Prostate gland (tissue), 2 donors: ENCODE measurements at regions not wholly inside any gene's neighbourhood (a gene's known extent, or its start where the extent isn't known, plus 50 kb on each side); places are given as distances from the start of the nearest gene placed in this dataset.

Source experiments
- DNase-seq: peaks from one replicate; pipeline ENCODE4 v3.0.0-alpha.2; 2019; ENCODE audit warnings: low spot score
- H3K27ac ChIP-seq, 2 donors: fragments of 200-600 bp; sonication (generic); 2 replicates each; pipeline ENCODE4 v1.5.1; 2017 to 2019
- H3K27me3 ChIP-seq: fragments of 200-600 bp; sonication (generic); replicated peaks from 2 replicates; pipeline ENCODE4 v1.5.1; 2019; ENCODE audit not compliant: insufficient read depth
- H3K36me3 ChIP-seq, 2 donors: fragments of 200-600 bp; sonication (generic); 1 replicate in 1 of 2; 2 replicates in 1 of 2; pipeline versions ENCODE4 v1.5.1 to v1.8.1; 2017 to 2019
- H3K4me1 ChIP-seq: fragments of 200-600 bp; sonication (generic); replicated peaks from 2 replicates; pipeline ENCODE4 v1.5.1; 2019
- H3K4me3 ChIP-seq, 2 donors: fragments of 200-600 bp; sonication (generic); 2 replicates each; pipeline ENCODE4 v1.5.1; 2017 to 2019
- H3K9me3 ChIP-seq: fragments of 200-600 bp; sonication (generic); 2 replicates; pipeline ENCODE4 v1.5.1; 2017
- CTCF ChIP-seq, 4 experiments: fragments of 200-600 bp in 2 of 4; fragments of 450-650 bp in 2 of 4; sonication (generic) in 2 of 4; IDR thresholded peaks; 1 replicate in 3 of 4; 2 replicates in 1 of 4; pipeline ENCODE4 v1.5.1; 2016 to 2019; ENCODE audit warnings: antibody characterized with exemption in 4 of 4, mild to moderate bottlenecking in 2 of 4, moderate library complexity in 2 of 4
- POLR2A ChIP-seq: fragments of 450-650 bp; IDR thresholded peaks from one replicate; pipeline ENCODE4 v1.6.1; 2016; ENCODE audit warnings: antibody characterized with exemption, mild to moderate bottlenecking
- POLR2AphosphoS5 ChIP-seq: sonication (generic); formaldehyde crosslinking; IDR thresholded peaks from one replicate; pipeline ENCODE4 v1.6.1; 2017; ENCODE audit warnings: antibody characterized with exemption
- WGBS: methylation state at CpG from one replicate; pipeline ENCODE4 v1.1.5; 2018; 5-methylcytosine and 5-hydroxymethylcytosine counted together
- intact Hi-C: fragments of 100-400 bp; cut with DNase I; formaldehyde crosslinking; loops from one replicate; pipeline ENCODE4 v1.14.2; 2022

GRCh38 chr6:120872262-120872578, 462.1 kb downstream of the TBC1D32 start:
- no peak for DNase-seq
- WGBS, result 90% methylated on average over 9 of the region's 10 CpGs
- H3K27me3 ChIP-seq, result no peaks in the 10 kb centered on the region
- H3K9me3 ChIP-seq, result no peaks in the 10 kb centered on the region
- intact Hi-C loops, result no loop called here
- TF ChIP-seq CTCF (IDR thresholded peaks at IDR 0.05) (no peak), POLR2AphosphoS5 (no peak)
- no peak overlapping the region for H3K4me3 ChIP-seq
- H3K27ac ChIP-seq, result no peak overlapping the region
- H3K36me3 ChIP-seq, result no peaks in the 10 kb centered on the region
- H3K4me1 ChIP-seq, result no peaks in the 10 kb centered on the region

- Histone ChIP-seq H3K27me3 (no peaks in the 10 kb centered on the region), H3K9me3 (no peaks in the 10 kb centered on the region), H3K4me1 (no peaks in the 10 kb centered on the region), H3K36me3 (no peaks in the 10 kb centered on the region), H3K27ac (no peak overlapping the region), H3K4me3 (no peak overlapping the region)
- TF ChIP-seq POLR2A (no peak), POLR2AphosphoS5 (no peak), CTCF (IDR thresholded peaks at IDR 0.05) (no peak)
- intact Hi-C loops, result no loop called here
- 80% methylated on average over 23 of the region's 23 CpGs for WGBS
- DNase-seq, result no peak
These were observed 462.6 kb downstream of the TBC1D32 start for GRCh38 chr6:120871416-120872261.

GRCh38 chr6:120869397-120869796, 464.9 kb downstream of the TBC1D32 start:
- no peaks in the 10 kb centered on the region for H3K4me1 ChIP-seq
- no peaks in the 10 kb centered on the region for H3K27me3 ChIP-seq
- H3K27ac ChIP-seq, result no peak overlapping the region
- TF ChIP-seq CTCF (IDR thresholded peaks at IDR 0.05), result no peak
- no peak for TF ChIP-seq POLR2AphosphoS5
- TF ChIP-seq POLR2A, result no peak
- DNase-seq, result no peak
- no peak overlapping the region for H3K4me3 ChIP-seq
- intact Hi-C loops, result no loop called here
- no peaks in the 10 kb centered on the region for H3K9me3 ChIP-seq
- H3K36me3 ChIP-seq, result no peaks in the 10 kb centered on the region
- WGBS, result 52% methylated on average over 1 of the region's 1 CpG

GRCh38 chr6:120857422-120857821, 476.9 kb downstream of the TBC1D32 start:
- 60% methylated on average over 3 of the region's 3 CpGs for WGBS
- intact Hi-C loops, result no loop called here
- Histone ChIP-seq H3K36me3 (no peaks in the 10 kb centered on the region), H3K27me3 (no peaks in the 10 kb centered on the region), H3K9me3 (no peaks in the 10 kb centered on the region), H3K4me1 (no peaks in the 10 kb centered on the region), H3K27ac (no peak overlapping the region), H3K4me3 (no peak overlapping the region)
- TF ChIP-seq CTCF (IDR thresholded peaks at IDR 0.05), result no peak
- no peak for TF ChIP-seq POLR2A
- no peak for TF ChIP-seq POLR2AphosphoS5
- DNase-seq, result no peak

- no peak for TF ChIP-seq CTCF (IDR thresholded peaks at IDR 0.05)
- TF ChIP-seq POLR2AphosphoS5, result no peak
- TF ChIP-seq POLR2A, result no peak
- no peak for DNase-seq
These were observed 479.7 kb downstream of the TBC1D32 start for GRCh38 chr6:120854583-120854982.

More at GRCh38 chr6:120854583-120854982, 479.7 kb downstream of the TBC1D32 start:
- intact Hi-C loops, result no loop called here
- Histone ChIP-seq H3K27me3 (no peaks in the 10 kb centered on the region), H3K9me3 (no peaks in the 10 kb centered on the region), H3K4me3 (no peak overlapping the region), H3K36me3 (no peaks in the 10 kb centered on the region), H3K27ac (no peak overlapping the region), H3K4me1 (no peaks in the 10 kb centered on the region)
